Left lung (tissue), 4 donors: ENCODE measurements at regions not wholly inside any gene's neighbourhood (a gene's known extent, or its start where the extent isn't known, plus 50 kb on each side); places are given as distances from the start of the nearest gene placed in this dataset.

ENCODE experiments used
- ATAC-seq: fragments of 200-7000 bp; cut with Tn5 transposase; one replicate; pipeline ENCODE4 v1.9.1; 2020; ENCODE audit warnings: moderate library complexity
- DNase-seq, 4 donors: peaks; one replicate each; pipeline ENCODE4 v3.0.0-alpha.2; 2013 to 2020
- H3K27ac ChIP-seq, 2 donors: fragments of 200-600 bp; sonication (generic) in 1 of 2; one replicate each; pipeline versions ENCODE4 v1.5.0 to v1.8.0; 2020 to 2021
- H3K27me3 ChIP-seq, 2 donors: fragments of 200-600 bp; sonication (generic) in 1 of 2; one replicate each; pipeline versions ENCODE4 v1.5.0 to v1.8.0; 2020 to 2021
- H3K36me3 ChIP-seq, 2 donors: fragments of 200-600 bp; sonication (generic) in 1 of 2; one replicate each; pipeline versions ENCODE4 v1.5.0 to v1.8.0; 2020 to 2021
- H3K4me1 ChIP-seq, 2 donors: fragments of 200-600 bp; one replicate each; pipeline ENCODE4 v1.8.0; 2021
- H3K4me3 ChIP-seq, 2 donors: fragments of 200-600 bp; sonication (generic) in 1 of 2; one replicate each; pipeline versions ENCODE4 v1.5.0 to v1.8.0; 2020 to 2021; ENCODE audit warnings: mild to moderate bottlenecking in 1 of 2
- H3K9me3 ChIP-seq, 2 donors: fragments of 200-600 bp; sonication (generic) in 1 of 2; one replicate each; pipeline versions ENCODE4 v1.5.0 to v1.8.0; 2020 to 2021
- CTCF ChIP-seq, 2 donors: fragments of 200-600 bp; sonication (generic) in 1 of 2; IDR thresholded peaks; one replicate each; pipeline versions ENCODE4 v1.5.0 to v1.8.0; 2021; ENCODE audit warnings: antibody characterized with exemption in 2 of 2
- intact Hi-C, 2 donors: fragments of 100-400 bp; cut with DNase I; formaldehyde crosslinking; loops; one replicate each; pipeline versions ENCODE4 v1.11.2 to v1.14.2; 2022
- donor health status: DM: no; HTN: yes; CAD: no.
- donor health status: DM: no; HTN: no; CAD: no.

- no peak overlapping the region for H3K4me3 ChIP-seq
These were observed 136.3 kb downstream of the ACTBL2 start for GRCh38 chr5:57346328-57346727.

GRCh38 chr5:57341380-57341979 lies 141.1 kb downstream of the ACTBL2 start:
- no peaks in the 10 kb centered on the region for H3K27me3 ChIP-seq
- intact Hi-C loops: no loop called here
- no peaks in the 10 kb centered on the region for H3K36me3 ChIP-seq
- no peaks in the 10 kb centered on the region for H3K4me1 ChIP-seq
- no peak for ATAC-seq
- no peak for DNase-seq
- no peak overlapping the region for H3K27ac ChIP-seq
- no peak overlapping the region for H3K4me3 ChIP-seq
- no peak for TF ChIP-seq CTCF (IDR thresholded peaks at IDR 0.05)
- no peaks in the 10 kb centered on the region for H3K9me3 ChIP-seq

More at GRCh38 chr5:57346328-57346727, 136.3 kb downstream of the ACTBL2 start:
- no peak for DNase-seq
- H3K36me3 ChIP-seq: no peaks in the 10 kb centered on the region
- no peaks in the 10 kb centered on the region for H3K4me1 ChIP-seq
- TF ChIP-seq CTCF (IDR thresholded peaks at IDR 0.05): no peak
- H3K9me3 ChIP-seq: no peaks in the 10 kb centered on the region
- intact Hi-C loops: no loop called here
- no peak overlapping the region for H3K27ac ChIP-seq
- no peak for ATAC-seq
- no peaks in the 10 kb centered on the region for H3K27me3 ChIP-seq

- Histone ChIP-seq H3K4me3 (no peak overlapping the region), H3K36me3 (no peaks in the 10 kb centered on the region), H3K9me3 (no peaks in the 10 kb centered on the region), H3K4me1 (no peaks in the 10 kb centered on the region), H3K27me3 (no peaks in the 10 kb centered on the region), H3K27ac (no peak overlapping the region)
- intact Hi-C loops: no loop called here
- DNase-seq (no peak), ATAC-seq (no peak)
- no peak for TF ChIP-seq CTCF (IDR thresholded peaks at IDR 0.05)
These were observed 141.9 kb downstream of the ACTBL2 start for GRCh38 chr5:57340681-57341080.

DNA sequence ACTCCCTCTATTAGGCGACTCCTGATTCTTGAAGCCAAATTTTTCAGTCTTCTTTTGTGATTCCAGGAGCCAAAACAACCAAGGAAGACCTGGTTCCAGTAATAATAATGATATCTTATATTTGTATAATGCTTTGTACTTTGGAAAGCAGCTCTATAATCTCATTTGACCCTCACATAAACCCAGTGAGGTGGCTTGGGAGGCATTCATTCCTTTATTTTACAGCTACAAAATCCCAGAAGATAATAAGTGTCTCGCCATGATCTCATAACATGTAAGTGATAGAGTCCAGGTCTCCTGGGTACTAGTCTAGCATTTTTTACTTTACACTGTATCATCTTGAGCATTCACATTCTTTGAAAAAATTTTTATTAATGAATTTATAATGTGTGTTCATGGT lies 143.1 kb downstream of the ACTBL2 start:
- H3K4me3 ChIP-seq: no peak overlapping the region
- no peaks in the 10 kb centered on the region for H3K27me3 ChIP-seq
- intact Hi-C loops: no loop called here
- no peak for ATAC-seq
- no peaks in the 10 kb centered on the region for H3K36me3 ChIP-seq
- no peaks in the 10 kb centered on the region for H3K9me3 ChIP-seq
- no peaks in the 10 kb centered on the region for H3K4me1 ChIP-seq
- no peak for DNase-seq
- no peak for TF ChIP-seq CTCF (IDR thresholded peaks at IDR 0.05)
- H3K27ac ChIP-seq: no peak overlapping the region

GRCh38 chr5:57338868-57339340 lies 143.7 kb downstream of the ACTBL2 start:
- no peaks in the 10 kb centered on the region for H3K27me3 ChIP-seq
- H3K4me3 ChIP-seq: no peak overlapping the region
- TF ChIP-seq CTCF (IDR thresholded peaks at IDR 0.05): no peak
- intact Hi-C loops: no loop called here
- no peak overlapping the region for H3K27ac ChIP-seq
- no peaks in the 10 kb centered on the region for H3K9me3 ChIP-seq
- H3K4me1 ChIP-seq: no peaks in the 10 kb centered on the region
- ATAC-seq (peak; percentile 27), DNase-seq (no peak)
- H3K36me3 ChIP-seq: no peaks in the 10 kb centered on the region
